HS-5 (cell line): ENCODE measurements at regions not wholly inside any gene's neighbourhood (a gene's known extent, or its start where the extent isn't known, plus 50 kb on each side); places are given as distances from the start of the nearest gene placed in this dataset.
A peak's percentile ranks its signal among the peaks of the same experiment; 100 is the strongest.

Source experiments
- DNase-seq: peaks from one replicate; pipeline ENCODE4 v3.0.0-alpha.2; 2012; ENCODE audit warnings: low read depth

GRCh38 chr5:124372457-124372856 is 374.0 kb downstream of the ZNF608 start:
- no peak for DNase-seq

GRCh38 chr5:124371111-124371706 is 375.2 kb downstream of the ZNF608 start:
- no peak for DNase-seq

GRCh38 chr5:124370601-124371000 is 375.8 kb downstream of the ZNF608 start:
- no peak for DNase-seq

- no peak for DNase-seq
Observed at GRCh38 chr5:124365361-124365801, 381.1 kb downstream of the ZNF608 start.

- no peak for DNase-seq
Observed at GRCh38 chr5:124355928-124356327, 390.5 kb downstream of the ZNF608 start.

GRCh38 chr5:124353016-124353415 is 393.4 kb downstream of the ZNF608 start:
- DNase-seq: no peak

GRCh38 chr5:124352312-124352711 is 394.1 kb downstream of the ZNF608 start:
- no peak for DNase-seq

GRCh38 chr5:124349931-124350330 is 396.5 kb downstream of the ZNF608 start:
- DNase-seq: no peak

GRCh38 chr5:124343451-124343867 is 403.0 kb downstream of the ZNF608 start:
- DNase-seq: peak; percentile 77

- no peak for DNase-seq
Observed at GRCh38 chr5:124342986-124343385, 403.5 kb downstream of the ZNF608 start.

- DNase-seq: no peak
Observed at GRCh38 chr5:124342584-124342983, 403.9 kb downstream of the ZNF608 start.

GRCh38 chr5:124342027-124342471 is 404.4 kb downstream of the ZNF608 start:
- no peak for DNase-seq

GRCh38 chr5:124341066-124341858 is 405.2 kb downstream of the ZNF608 start:
- DNase-seq: no peak

GRCh38 chr5:124337996-124338395 is 408.4 kb downstream of the ZNF608 start:
- DNase-seq: no peak

- no peak for DNase-seq
Observed at GRCh38 chr5:124333298-124333979, 413.0 kb downstream of the ZNF608 start.

GRCh38 chr5:124332273-124332672 is 414.2 kb downstream of the ZNF608 start:
- no peak for DNase-seq

- no peak for DNase-seq
Observed at GRCh38 chr5:124330595-124331220, 415.7 kb downstream of the ZNF608 start.

- no peak for DNase-seq
Observed at GRCh38 chr5:124328201-124328600, 418.2 kb downstream of the ZNF608 start.

- no peak for DNase-seq
Observed at GRCh38 chr5:124318661-124319060, 427.8 kb downstream of the ZNF608 start.

- DNase-seq: no peak
Observed at GRCh38 chr5:124317451-124317850, 429.0 kb downstream of the ZNF608 start.

- peak; percentile 13 for DNase-seq
Observed at GRCh38 chr5:124315741-124316415, 430.6 kb downstream of the ZNF608 start.

GRCh38 chr5:124310453-124310852 is 436.0 kb downstream of the ZNF608 start:
- DNase-seq: no peak
